ENCODE measurements at regions not wholly inside any gene's neighbourhood (a gene's known extent, or its start where the extent isn't known, plus 50 kb on each side); places are given as distances from the start of the nearest gene placed in this dataset.

DNA sequence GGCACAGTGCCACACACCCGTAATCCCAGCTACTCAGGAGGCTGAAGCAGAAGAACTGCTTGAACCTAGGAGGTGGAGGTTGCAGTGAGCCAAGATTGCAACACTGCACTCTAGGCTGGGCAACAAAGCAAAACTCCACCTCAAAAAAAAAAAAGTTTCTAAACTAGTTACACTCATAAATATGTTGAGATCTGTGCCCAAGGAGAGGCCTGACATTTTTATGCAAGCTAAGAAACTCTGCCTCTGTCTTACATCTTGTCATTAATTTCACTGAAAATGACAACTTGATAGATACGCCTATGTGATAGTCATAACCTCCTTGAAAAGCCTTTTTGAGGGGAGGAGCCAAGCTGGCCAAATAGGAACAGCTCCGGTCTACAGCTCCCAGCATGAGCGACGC, 412.7 kb downstream of the STK39 start:
- Mint-ChIP-seq H3K4me1 (peaks cover 4% of the 10 kb centered on the region), H3K36me3 (ENCODE audit: low read depth) (peaks cover 6% of the 10 kb centered on the region), H3K27ac (ENCODE audit: unreplicated experiment) (no peak overlapping the region), H3K4me3 (no peak overlapping the region), H3K27me3 (ENCODE audit: low read depth) (no peaks in the 10 kb centered on the region), H3K9me3 (no peaks in the 10 kb centered on the region)
- TF ChIP-seq, protein P1, sequence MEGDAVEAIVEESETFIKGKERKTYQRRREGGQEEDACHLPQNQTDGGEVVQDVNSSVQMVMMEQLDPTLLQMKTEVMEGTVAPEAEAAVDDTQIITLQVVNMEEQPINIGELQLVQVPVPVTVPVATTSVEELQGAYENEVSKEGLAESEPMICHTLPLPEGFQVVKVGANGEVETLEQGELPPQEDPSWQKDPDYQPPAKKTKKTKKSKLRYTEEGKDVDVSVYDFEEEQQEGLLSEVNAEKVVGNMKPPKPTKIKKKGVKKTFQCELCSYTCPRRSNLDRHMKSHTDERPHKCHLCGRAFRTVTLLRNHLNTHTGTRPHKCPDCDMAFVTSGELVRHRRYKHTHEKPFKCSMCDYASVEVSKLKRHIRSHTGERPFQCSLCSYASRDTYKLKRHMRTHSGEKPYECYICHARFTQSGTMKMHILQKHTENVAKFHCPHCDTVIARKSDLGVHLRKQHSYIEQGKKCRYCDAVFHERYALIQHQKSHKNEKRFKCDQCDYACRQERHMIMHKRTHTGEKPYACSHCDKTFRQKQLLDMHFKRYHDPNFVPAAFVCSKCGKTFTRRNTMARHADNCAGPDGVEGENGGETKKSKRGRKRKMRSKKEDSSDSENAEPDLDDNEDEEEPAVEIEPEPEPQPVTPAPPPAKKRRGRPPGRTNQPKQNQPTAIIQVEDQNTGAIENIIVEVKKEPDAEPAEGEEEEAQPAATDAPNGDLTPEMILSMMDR (conservative IDR thresholded peaks at IDR 0.05): no peak
- no peak for DNase-seq (ENCODE audit: low read depth, low spot score)

DNA sequence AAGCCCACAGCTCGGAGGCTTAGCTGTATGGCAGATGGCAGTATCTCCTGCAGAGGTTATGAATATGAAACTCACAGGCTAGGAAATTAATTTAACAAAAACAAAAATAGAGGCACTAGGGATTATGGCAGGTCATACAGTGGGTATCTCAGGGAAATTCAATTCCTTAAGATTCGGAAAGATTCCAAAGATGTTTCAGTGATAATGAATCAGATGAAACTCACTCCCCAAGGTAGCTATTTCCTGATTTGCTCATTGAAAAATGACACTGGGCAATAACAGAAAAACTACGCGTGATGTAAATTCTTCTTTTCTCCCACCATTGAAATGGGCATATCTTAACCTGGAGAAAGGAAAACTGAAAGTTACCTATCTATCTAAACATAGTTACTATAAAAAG, 414.1 kb downstream of the STK39 start:
- TF ChIP-seq, protein P1 (conservative IDR thresholded peaks at IDR 0.05): no peak
- DNase-seq (ENCODE audit: low read depth, low spot score): no peak
- Mint-ChIP-seq H3K9me3 (no peaks in the 10 kb centered on the region), H3K4me1 (peaks cover 6% of the 10 kb centered on the region), H3K27me3 (ENCODE audit: low read depth) (no peaks in the 10 kb centered on the region), H3K27ac (ENCODE audit: unreplicated experiment) (no peak overlapping the region), H3K36me3 (ENCODE audit: low read depth) (peaks cover 9% of the 10 kb centered on the region), H3K4me3 (no peak overlapping the region)

DNA sequence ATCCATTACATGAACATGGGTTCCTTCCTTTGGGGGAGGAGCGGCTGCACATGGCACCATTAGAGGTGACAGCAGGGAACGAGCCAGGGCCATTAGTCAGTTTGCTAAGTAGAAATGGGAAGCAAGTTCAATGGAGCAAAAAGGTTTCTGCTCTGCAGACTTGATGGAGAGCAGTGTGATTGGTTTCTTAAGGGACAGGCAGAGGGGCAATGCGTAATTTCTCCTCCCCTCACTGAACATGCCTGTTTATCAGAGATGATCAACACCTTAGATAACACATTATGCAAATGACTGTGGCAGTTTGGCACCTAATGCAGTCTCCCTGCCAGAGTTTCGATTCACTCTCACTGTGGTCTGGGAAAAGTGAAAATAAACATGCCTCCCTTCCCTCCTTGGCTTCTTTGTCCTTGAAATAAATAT, 414.5 kb downstream of the STK39 start:
- Mint-ChIP-seq H3K4me1 (peaks cover 6% of the 10 kb centered on the region), H3K9me3 (no peaks in the 10 kb centered on the region), H3K36me3 (ENCODE audit: low read depth) (peaks cover 9% of the 10 kb centered on the region), H3K27ac (ENCODE audit: unreplicated experiment) (no peak overlapping the region), H3K27me3 (ENCODE audit: low read depth) (no peaks in the 10 kb centered on the region), H3K4me3 (no peak overlapping the region)
- TF ChIP-seq, protein P1 (conservative IDR thresholded peaks at IDR 0.05): no peak
- DNase-seq (ENCODE audit: low read depth, low spot score): no peak

DNA sequence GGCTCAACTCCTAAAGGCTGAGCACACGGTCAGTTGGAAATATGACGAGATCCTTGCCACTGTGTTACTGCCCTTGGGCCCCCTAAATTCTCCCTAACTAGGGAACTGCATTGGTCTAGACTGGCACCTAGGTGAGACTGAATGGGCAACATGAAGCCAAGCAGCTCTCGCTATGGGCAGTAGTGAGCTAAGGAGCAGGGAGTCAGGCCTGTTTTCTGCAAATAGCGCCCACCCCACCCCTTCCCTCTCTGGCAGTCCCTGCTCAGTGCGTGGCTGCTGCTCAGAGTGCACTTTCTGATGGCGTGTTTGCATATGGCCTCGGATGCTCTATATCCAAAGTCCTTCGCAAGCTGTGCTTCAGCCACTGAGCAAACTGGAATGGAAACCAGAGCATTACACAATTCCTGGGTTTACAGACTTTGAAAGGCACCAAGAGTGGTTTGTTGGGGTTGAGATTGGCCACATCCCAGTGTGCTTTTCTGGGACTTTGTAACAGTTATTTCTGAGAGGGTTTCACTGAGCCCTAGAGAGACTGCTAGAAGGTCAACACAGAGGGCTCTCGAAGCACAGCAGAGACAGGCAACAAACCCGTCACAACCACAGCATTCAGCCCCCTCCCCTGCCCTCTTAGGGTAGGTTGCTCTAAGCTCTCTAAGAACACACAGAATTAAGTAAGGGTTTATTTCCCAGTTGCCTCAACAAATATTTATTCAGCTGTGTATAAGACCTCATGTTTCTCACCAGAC, 419.9 kb downstream of the STK39 start:
- no peak overlapping the region for H3K4me3 Mint-ChIP-seq
- H3K36me3 Mint-ChIP-seq (ENCODE audit: low read depth): peaks cover 6% of the 10 kb centered on the region
- no peak for DNase-seq (ENCODE audit: low read depth, low spot score)
- H3K27ac Mint-ChIP-seq (ENCODE audit: unreplicated experiment): no peak overlapping the region
- peaks cover 6% of the 10 kb centered on the region for H3K4me1 Mint-ChIP-seq
- TF ChIP-seq, protein P1 (conservative IDR thresholded peaks at IDR 0.05): no peak
- no peaks in the 10 kb centered on the region for H3K27me3 Mint-ChIP-seq (ENCODE audit: low read depth)
- no peaks in the 10 kb centered on the region for H3K9me3 Mint-ChIP-seq

DNA sequence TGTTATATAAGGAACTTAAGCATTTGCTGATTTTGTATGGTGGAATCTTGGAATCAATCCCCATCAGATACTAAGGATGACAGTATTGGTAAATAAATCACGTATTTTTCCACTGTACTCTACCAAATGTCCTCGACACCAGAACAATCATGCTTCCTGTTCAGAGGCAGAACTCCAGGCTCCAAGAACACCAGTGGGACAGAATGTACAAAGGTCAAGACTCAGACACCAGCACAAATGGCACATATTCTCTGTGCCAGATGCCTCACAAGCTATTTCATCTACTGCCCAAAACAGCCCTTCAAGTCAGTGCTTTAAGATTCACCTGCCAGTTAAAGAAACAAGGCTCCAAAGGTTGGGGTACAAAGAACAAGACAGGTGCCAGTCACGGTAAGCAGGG, 420.5 kb downstream of the STK39 start:
- no peak overlapping the region for H3K4me3 Mint-ChIP-seq
- TF ChIP-seq, protein P1 (conservative IDR thresholded peaks at IDR 0.05): no peak
- H3K9me3 Mint-ChIP-seq: no peaks in the 10 kb centered on the region
- peaks cover 6% of the 10 kb centered on the region for H3K36me3 Mint-ChIP-seq (ENCODE audit: low read depth)
- no peaks in the 10 kb centered on the region for H3K27me3 Mint-ChIP-seq (ENCODE audit: low read depth)
- no peak overlapping the region for H3K27ac Mint-ChIP-seq (ENCODE audit: unreplicated experiment)
- H3K4me1 Mint-ChIP-seq: peaks cover 6% of the 10 kb centered on the region
- DNase-seq (ENCODE audit: low read depth, low spot score): no peak

Data from neural crest cell (in vitro differentiated cells).